Left ventricle myocardium inferior (tissue), 1 donor: ENCODE measurements at regions not wholly inside any gene's neighbourhood (a gene's known extent, or its start where the extent isn't known, plus 50 kb on each side); places are given as distances from the start of the nearest gene placed in this dataset.

Experiments
- DNase-seq: peaks from one replicate; pipeline ENCODE4 v3.0.0-alpha.2; 2020
- H3K27ac ChIP-seq: fragments of 200-600 bp; replicated peaks from 2 replicates; pipeline ENCODE4 v1.8.0; 2021
- H3K27me3 ChIP-seq: fragments of 200-600 bp; 2 replicates; pipeline ENCODE4 v1.8.0; 2021; ENCODE audit warnings: low read depth
- H3K36me3 ChIP-seq: fragments of 200-600 bp; 2 replicates; pipeline ENCODE4 v1.8.0; 2021
- H3K4me1 ChIP-seq: fragments of 200-600 bp; 2 replicates; pipeline ENCODE4 v1.8.0; 2021
- H3K4me3 ChIP-seq: fragments of 200-600 bp; 2 replicates; pipeline ENCODE4 v1.8.0; 2021; ENCODE audit warnings: mild to moderate bottlenecking, moderate library complexity
- H3K9me3 ChIP-seq: fragments of 200-600 bp; replicated peaks from 2 replicates; pipeline ENCODE4 v1.8.0; 2021
- intact Hi-C: fragments of 100-400 bp; cut with micrococcal nuclease; formaldehyde crosslinking; loops from one replicate; pipeline ENCODE4 v1.11.0; 2022
- TF ChIP-seq, protein P1 (sequence below): fragments of 200-600 bp; IDR thresholded peaks from 2 replicates; pipeline ENCODE4 v1.8.0; 2021; ENCODE audit warnings: antibody characterized with exemption, mild to moderate bottlenecking, borderline replicate concordance
- donor health status: DM: no; HTN: yes; CAD: no; lungs with severe emphysema.

DNA sequence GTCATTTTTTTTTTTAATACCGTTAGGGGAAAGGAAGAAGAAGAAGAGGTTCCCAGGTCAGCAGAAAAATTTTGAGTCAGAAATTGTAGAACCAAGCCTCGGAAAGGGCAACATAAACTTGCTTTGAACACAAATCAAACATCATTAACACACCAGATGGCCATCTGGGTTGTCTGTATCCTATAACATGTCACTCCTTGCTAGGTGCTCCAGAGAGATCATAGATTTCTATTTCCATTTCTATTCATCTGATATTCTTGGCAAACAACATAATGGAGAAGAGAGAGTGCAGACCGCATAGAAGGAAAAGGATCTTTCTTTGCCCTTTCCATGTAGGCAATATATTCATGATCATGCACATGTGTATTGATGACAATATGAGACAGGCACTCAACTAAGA is 129.5 kb upstream of the STT3B start:
- H3K36me3 ChIP-seq = no peaks in the 10 kb centered on the region
- no peaks in the 10 kb centered on the region for H3K4me1 ChIP-seq
- TF ChIP-seq, protein P1, sequence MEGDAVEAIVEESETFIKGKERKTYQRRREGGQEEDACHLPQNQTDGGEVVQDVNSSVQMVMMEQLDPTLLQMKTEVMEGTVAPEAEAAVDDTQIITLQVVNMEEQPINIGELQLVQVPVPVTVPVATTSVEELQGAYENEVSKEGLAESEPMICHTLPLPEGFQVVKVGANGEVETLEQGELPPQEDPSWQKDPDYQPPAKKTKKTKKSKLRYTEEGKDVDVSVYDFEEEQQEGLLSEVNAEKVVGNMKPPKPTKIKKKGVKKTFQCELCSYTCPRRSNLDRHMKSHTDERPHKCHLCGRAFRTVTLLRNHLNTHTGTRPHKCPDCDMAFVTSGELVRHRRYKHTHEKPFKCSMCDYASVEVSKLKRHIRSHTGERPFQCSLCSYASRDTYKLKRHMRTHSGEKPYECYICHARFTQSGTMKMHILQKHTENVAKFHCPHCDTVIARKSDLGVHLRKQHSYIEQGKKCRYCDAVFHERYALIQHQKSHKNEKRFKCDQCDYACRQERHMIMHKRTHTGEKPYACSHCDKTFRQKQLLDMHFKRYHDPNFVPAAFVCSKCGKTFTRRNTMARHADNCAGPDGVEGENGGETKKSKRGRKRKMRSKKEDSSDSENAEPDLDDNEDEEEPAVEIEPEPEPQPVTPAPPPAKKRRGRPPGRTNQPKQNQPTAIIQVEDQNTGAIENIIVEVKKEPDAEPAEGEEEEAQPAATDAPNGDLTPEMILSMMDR = no peak
- H3K4me3 ChIP-seq = no peak overlapping the region
- no peaks in the 10 kb centered on the region for H3K27me3 ChIP-seq
- no peaks in the 10 kb centered on the region for H3K9me3 ChIP-seq
- intact Hi-C loops = no loop called here
- DNase-seq = no peak
- H3K27ac ChIP-seq = no peak overlapping the region

DNA sequence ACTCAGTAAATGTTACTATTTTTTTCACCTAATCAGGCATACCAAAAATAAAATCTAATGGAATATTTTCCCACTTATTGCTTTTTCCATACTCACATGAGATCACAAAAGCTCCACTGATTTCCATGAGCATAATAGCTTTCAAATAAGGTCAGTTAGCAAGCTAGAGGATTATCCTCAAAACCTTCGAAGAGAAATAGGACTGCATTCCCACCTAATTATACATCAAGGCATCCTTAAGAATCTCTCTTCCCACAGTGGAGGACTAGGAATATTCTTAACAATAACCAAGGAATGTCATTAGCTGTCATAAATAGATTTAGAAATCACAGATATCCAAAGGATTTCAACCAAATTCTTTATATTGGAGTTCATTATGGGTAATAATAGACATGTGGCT is 127.9 kb upstream of the STT3B start:
- intact Hi-C loops = no loop called here
- TF ChIP-seq, protein P1 = no peak
- DNase-seq = no peak
- H3K4me3 ChIP-seq = no peak overlapping the region
- H3K9me3 ChIP-seq = no peaks in the 10 kb centered on the region
- H3K27me3 ChIP-seq = no peaks in the 10 kb centered on the region
- H3K4me1 ChIP-seq = no peaks in the 10 kb centered on the region
- no peaks in the 10 kb centered on the region for H3K36me3 ChIP-seq
- no peak overlapping the region for H3K27ac ChIP-seq

DNA sequence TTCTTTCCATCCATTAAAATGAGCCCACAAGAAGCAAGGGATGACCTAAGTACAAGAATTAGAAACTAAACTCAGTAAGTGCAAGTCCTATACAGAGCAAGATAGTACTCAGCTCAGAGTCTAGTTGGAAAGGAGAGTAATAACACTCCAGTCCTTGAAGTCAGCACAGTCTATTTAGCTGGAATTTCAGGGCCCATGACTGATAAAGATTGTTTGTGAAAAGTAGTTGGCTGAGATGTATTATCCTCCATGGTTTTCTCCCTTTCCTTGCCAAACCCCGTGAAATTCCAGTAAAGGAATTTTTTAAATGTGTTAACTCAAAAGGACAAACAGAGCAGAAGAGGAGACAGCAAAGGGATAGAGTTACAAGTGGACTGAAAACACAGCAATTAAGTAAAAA is 127.2 kb upstream of the STT3B start:
- H3K4me1 ChIP-seq = no peaks in the 10 kb centered on the region
- DNase-seq = no peak
- no peak overlapping the region for H3K4me3 ChIP-seq
- H3K27me3 ChIP-seq = no peaks in the 10 kb centered on the region
- TF ChIP-seq, protein P1 = no peak
- H3K9me3 ChIP-seq = no peaks in the 10 kb centered on the region
- intact Hi-C loops = no loop called here
- no peak overlapping the region for H3K27ac ChIP-seq
- no peaks in the 10 kb centered on the region for H3K36me3 ChIP-seq

DNA sequence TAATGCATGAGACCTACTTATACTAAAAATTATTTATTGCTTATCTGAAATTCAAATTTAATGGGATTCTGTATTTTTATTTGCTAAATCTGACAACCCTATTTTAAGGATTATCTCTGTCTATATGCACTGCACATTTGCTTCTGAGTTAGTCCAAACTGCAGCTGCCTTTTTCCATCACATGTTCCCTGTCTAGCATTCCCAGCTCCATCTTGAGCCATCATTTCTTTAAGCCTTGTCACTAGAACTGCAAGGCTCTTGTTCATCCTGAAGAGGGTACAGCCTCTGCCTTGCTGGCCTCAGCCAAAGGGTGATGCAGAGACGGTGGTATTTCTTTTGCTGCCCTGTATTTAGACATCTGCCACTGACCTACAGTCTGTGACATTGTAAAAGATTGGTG is 125.8 kb upstream of the STT3B start:
- no peak overlapping the region for H3K27ac ChIP-seq
- no peaks in the 10 kb centered on the region for H3K27me3 ChIP-seq
- H3K36me3 ChIP-seq = no peaks in the 10 kb centered on the region
- no peak overlapping the region for H3K4me3 ChIP-seq
- H3K9me3 ChIP-seq = no peaks in the 10 kb centered on the region
- H3K4me1 ChIP-seq = no peaks in the 10 kb centered on the region
- DNase-seq = no peak
- intact Hi-C loops = no loop called here
- TF ChIP-seq, protein P1 = no peak

DNA sequence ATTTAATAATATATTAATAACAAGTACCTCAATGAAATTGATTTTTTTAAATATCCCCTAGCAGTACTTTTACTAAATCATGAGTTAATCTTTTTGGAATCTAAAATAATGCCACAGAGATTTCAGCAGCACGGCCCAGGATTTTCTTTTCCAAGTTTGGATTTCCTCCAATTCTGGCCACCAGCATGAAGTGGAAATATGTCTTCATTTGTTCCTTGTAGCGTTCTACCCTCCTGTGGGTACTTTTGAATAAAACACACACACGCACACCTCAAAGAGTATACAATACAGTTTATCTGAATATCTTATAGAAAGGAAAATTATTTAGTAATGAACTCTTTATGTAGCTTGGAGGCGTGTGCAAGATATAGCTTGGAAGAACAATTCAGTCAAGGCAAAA is 125.1 kb upstream of the STT3B start:
- intact Hi-C loops = no loop called here
- no peak for DNase-seq

More for the DNA sequence above, 125.1 kb upstream of the STT3B start:
- no peak overlapping the region for H3K4me3 ChIP-seq
- TF ChIP-seq, protein P1 = no peak
- no peaks in the 10 kb centered on the region for H3K27me3 ChIP-seq
- no peak overlapping the region for H3K27ac ChIP-seq
- no peaks in the 10 kb centered on the region for H3K36me3 ChIP-seq
- no peaks in the 10 kb centered on the region for H3K4me1 ChIP-seq
- no peaks in the 10 kb centered on the region for H3K9me3 ChIP-seq
